Uterus (tissue), 2 donors: ENCODE measurements at regions not wholly inside any gene's neighbourhood (a gene's known extent, or its start where the extent isn't known, plus 50 kb on each side); places are given as distances from the start of the nearest gene placed in this dataset.

Source experiments
- POLR2A ChIP-seq, 2 donors: fragments of 450-650 bp; IDR thresholded peaks; one replicate each; pipeline ENCODE4 v1.6.1; 2016; ENCODE audit warnings: antibody characterized with exemption in 2 of 2, mild to moderate bottlenecking in 1 of 2, moderate library complexity in 1 of 2
- TF ChIP-seq, protein P1 (sequence below), 4 experiments: fragments of 200-600 bp in 2 of 4; fragments of 450-650 bp in 2 of 4; sonication (generic) in 2 of 4; IDR thresholded peaks; one replicate each; pipeline ENCODE4 v1.5.1; 2016 to 2019; ENCODE audit warnings: antibody characterized with exemption in 4 of 4, mild to moderate bottlenecking in 2 of 4, moderate library complexity in 1 of 4

DNA sequence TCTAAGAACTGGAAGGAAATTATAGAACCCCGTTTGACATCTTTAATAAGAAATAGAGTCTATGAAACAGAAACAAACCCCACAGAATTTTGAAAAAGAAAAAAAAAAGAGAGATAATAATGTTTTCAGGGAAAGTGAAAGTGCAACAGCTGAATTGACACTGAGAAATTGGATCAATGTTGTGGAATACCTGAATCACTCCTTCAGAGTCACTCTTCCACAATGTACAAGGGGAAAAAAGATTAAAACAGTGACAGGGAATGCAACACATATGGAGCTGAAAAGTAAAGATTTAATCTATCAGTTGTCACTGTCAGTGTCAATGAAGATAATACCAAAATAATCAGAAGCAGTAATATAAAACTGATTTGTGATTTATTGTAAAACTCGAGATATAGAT is 520.8 kb upstream of the HS3ST5 start:
- TF ChIP-seq, protein P1, sequence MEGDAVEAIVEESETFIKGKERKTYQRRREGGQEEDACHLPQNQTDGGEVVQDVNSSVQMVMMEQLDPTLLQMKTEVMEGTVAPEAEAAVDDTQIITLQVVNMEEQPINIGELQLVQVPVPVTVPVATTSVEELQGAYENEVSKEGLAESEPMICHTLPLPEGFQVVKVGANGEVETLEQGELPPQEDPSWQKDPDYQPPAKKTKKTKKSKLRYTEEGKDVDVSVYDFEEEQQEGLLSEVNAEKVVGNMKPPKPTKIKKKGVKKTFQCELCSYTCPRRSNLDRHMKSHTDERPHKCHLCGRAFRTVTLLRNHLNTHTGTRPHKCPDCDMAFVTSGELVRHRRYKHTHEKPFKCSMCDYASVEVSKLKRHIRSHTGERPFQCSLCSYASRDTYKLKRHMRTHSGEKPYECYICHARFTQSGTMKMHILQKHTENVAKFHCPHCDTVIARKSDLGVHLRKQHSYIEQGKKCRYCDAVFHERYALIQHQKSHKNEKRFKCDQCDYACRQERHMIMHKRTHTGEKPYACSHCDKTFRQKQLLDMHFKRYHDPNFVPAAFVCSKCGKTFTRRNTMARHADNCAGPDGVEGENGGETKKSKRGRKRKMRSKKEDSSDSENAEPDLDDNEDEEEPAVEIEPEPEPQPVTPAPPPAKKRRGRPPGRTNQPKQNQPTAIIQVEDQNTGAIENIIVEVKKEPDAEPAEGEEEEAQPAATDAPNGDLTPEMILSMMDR (IDR thresholded peaks at IDR 0.05) = no peak
- TF ChIP-seq POLR2A (IDR thresholded peaks at IDR 0.05) = no peak
